Mucosa of rectum (tissue), 2 donors: ENCODE measurements at regions not wholly inside any gene's neighbourhood (a gene's known extent, or its start where the extent isn't known, plus 50 kb on each side); places are given as distances from the start of the nearest gene placed in this dataset.

Source experiments
- H3K27ac ChIP-seq, 2 donors: one replicate each; pipeline ENCODE4 v1.7.0; 2013; ENCODE audit warnings: inconsistent platforms in 2 of 2, low read depth in 2 of 2, low read length in 2 of 2
- H3K27me3 ChIP-seq, 2 donors: one replicate each; pipeline ENCODE4 v1.7.0; 2013; ENCODE audit warnings: low read length in 2 of 2; ENCODE audit not compliant: control insufficient read depth in 2 of 2, insufficient read depth in 2 of 2
- H3K36me3 ChIP-seq, 2 donors: one replicate each; pipeline ENCODE4 v1.7.0; 2013; ENCODE audit warnings: low read length in 2 of 2; ENCODE audit not compliant: control insufficient read depth in 2 of 2, insufficient read depth in 2 of 2
- H3K4me1 ChIP-seq, 2 donors: one replicate each; pipeline ENCODE4 v1.7.0; 2013; ENCODE audit warnings: low read length in 2 of 2, mild to moderate bottlenecking in 1 of 2; ENCODE audit not compliant: control insufficient read depth in 2 of 2, insufficient read depth in 2 of 2
- H3K4me3 ChIP-seq, 2 donors: one replicate each; pipeline ENCODE4 v1.7.0; 2013; ENCODE audit warnings: low read length in 2 of 2
- H3K9ac ChIP-seq, 2 donors: one replicate each; pipeline ENCODE4 v1.7.0; 2013; ENCODE audit warnings: low read length in 2 of 2, low read depth in 1 of 2, mild to moderate bottlenecking in 1 of 2
- H3K9me3 ChIP-seq, 2 donors: one replicate each; pipeline ENCODE4 v1.7.0; 2013; ENCODE audit warnings: low read length in 2 of 2; ENCODE audit not compliant: control insufficient read depth in 2 of 2
- donor health status: healthy.
- donor health status: Normal muscosa, but diverticular disease.

GRCh38 chr16:48011878-48012658, 143.7 kb downstream of the ABCC12 start:
- Histone ChIP-seq H3K27me3 (no peaks in the 10 kb centered on the region), H3K9ac (no peak overlapping the region), H3K36me3 (no peaks in the 10 kb centered on the region), H3K4me3 (no peak overlapping the region), H3K27ac (no peak overlapping the region), H3K9me3 (no peaks in the 10 kb centered on the region), H3K4me1 (no peaks in the 10 kb centered on the region)

GRCh38 chr16:48011466-48011865, 144.3 kb downstream of the ABCC12 start:
- no peaks in the 10 kb centered on the region for H3K4me1 ChIP-seq
- no peaks in the 10 kb centered on the region for H3K27me3 ChIP-seq
- H3K9me3 ChIP-seq = no peaks in the 10 kb centered on the region
- no peak overlapping the region for H3K27ac ChIP-seq
- no peaks in the 10 kb centered on the region for H3K36me3 ChIP-seq
- H3K4me3 ChIP-seq = no peak overlapping the region
- no peak overlapping the region for H3K9ac ChIP-seq

GRCh38 chr16:48008011-48008525, 147.7 kb downstream of the ABCC12 start:
- H3K4me3 ChIP-seq = no peak overlapping the region
- no peak overlapping the region for H3K9ac ChIP-seq
- H3K36me3 ChIP-seq = no peaks in the 10 kb centered on the region
- no peaks in the 10 kb centered on the region for H3K9me3 ChIP-seq
- no peaks in the 10 kb centered on the region for H3K4me1 ChIP-seq
- no peaks in the 10 kb centered on the region for H3K27me3 ChIP-seq
- H3K27ac ChIP-seq = no peak overlapping the region

- no peak overlapping the region for H3K27ac ChIP-seq
- H3K27me3 ChIP-seq = no peaks in the 10 kb centered on the region
- H3K4me1 ChIP-seq = no peaks in the 10 kb centered on the region
- no peak overlapping the region for H3K4me3 ChIP-seq
- H3K9ac ChIP-seq = no peak overlapping the region
- H3K36me3 ChIP-seq = no peaks in the 10 kb centered on the region
- no peaks in the 10 kb centered on the region for H3K9me3 ChIP-seq
Measured at GRCh38 chr16:48004141-48004695, 151.6 kb downstream of the ABCC12 start.

- Histone ChIP-seq H3K4me3 (no peak overlapping the region), H3K9ac (no peak overlapping the region)
Measured at GRCh38 chr16:48003206-48003907, 152.4 kb downstream of the ABCC12 start.

GRCh38 chr16:48001324-48001895, 154.4 kb downstream of the ABCC12 start:
- no peaks in the 10 kb centered on the region for H3K36me3 ChIP-seq
- H3K4me1 ChIP-seq = no peaks in the 10 kb centered on the region
- no peak overlapping the region for H3K9ac ChIP-seq
- no peak overlapping the region for H3K4me3 ChIP-seq
- H3K27me3 ChIP-seq = no peaks in the 10 kb centered on the region
- no peak overlapping the region for H3K27ac ChIP-seq
- H3K9me3 ChIP-seq = no peaks in the 10 kb centered on the region

More at GRCh38 chr16:48003206-48003907, 152.4 kb downstream of the ABCC12 start:
- no peaks in the 10 kb centered on the region for H3K4me1 ChIP-seq
- H3K27me3 ChIP-seq = no peaks in the 10 kb centered on the region
- H3K36me3 ChIP-seq = no peaks in the 10 kb centered on the region
- H3K9me3 ChIP-seq = no peaks in the 10 kb centered on the region
- no peak overlapping the region for H3K27ac ChIP-seq

GRCh38 chr16:48000622-48001021, 155.2 kb downstream of the ABCC12 start:
- Histone ChIP-seq H3K36me3 (no peaks in the 10 kb centered on the region), H3K9me3 (no peaks in the 10 kb centered on the region), H3K4me1 (no peaks in the 10 kb centered on the region), H3K9ac (no peak overlapping the region), H3K4me3 (no peak overlapping the region), H3K27ac (no peak overlapping the region), H3K27me3 (no peaks in the 10 kb centered on the region)

GRCh38 chr16:47999595-47999994, 156.2 kb downstream of the ABCC12 start:
- Histone ChIP-seq H3K9ac (no peak overlapping the region), H3K36me3 (no peaks in the 10 kb centered on the region), H3K9me3 (no peaks in the 10 kb centered on the region), H3K4me3 (no peak overlapping the region), H3K27me3 (no peaks in the 10 kb centered on the region), H3K27ac (no peak overlapping the region), H3K4me1 (no peaks in the 10 kb centered on the region)

GRCh38 chr16:47995354-47995753, 160.4 kb downstream of the ABCC12 start:
- no peaks in the 10 kb centered on the region for H3K9me3 ChIP-seq
- H3K27me3 ChIP-seq = no peaks in the 10 kb centered on the region
- no peak overlapping the region for H3K9ac ChIP-seq
- H3K4me3 ChIP-seq = no peak overlapping the region
- no peaks in the 10 kb centered on the region for H3K36me3 ChIP-seq
- H3K27ac ChIP-seq = no peak overlapping the region
- H3K4me1 ChIP-seq = no peaks in the 10 kb centered on the region

- Histone ChIP-seq H3K9ac (no peak overlapping the region), H3K36me3 (no peaks in the 10 kb centered on the region), H3K4me3 (no peak overlapping the region), H3K9me3 (no peaks in the 10 kb centered on the region), H3K4me1 (no peaks in the 10 kb centered on the region), H3K27ac (no peak overlapping the region), H3K27me3 (no peaks in the 10 kb centered on the region)
Measured at GRCh38 chr16:47991491-47991890, 164.3 kb downstream of the ABCC12 start.
